ENCODE measurements at regions not wholly inside any gene's neighbourhood (a gene's known extent, or its start where the extent isn't known, plus 50 kb on each side); places are given as distances from the start of the nearest gene placed in this dataset.

GRCh38 chr10:31157123-31158010, 125.7 kb upstream of the ZNF438 start:
- Histone ChIP-seq H3K4me1 (ENCODE audit: control insufficient read depth in 2 of 2, insufficient read depth in 2 of 2, low read length in 2 of 2) (peaks cover 0 to 4% of the 10 kb centered on the region in 2 donors), H3K36me3 (ENCODE audit: control insufficient read depth in 2 of 2, insufficient read depth in 2 of 2, low read length in 1 of 2) (no peaks in the 10 kb centered on the region), H3K4me3 (ENCODE audit: low read length in 2 of 2) (no peak overlapping the region), H3K27me3 (ENCODE audit: control insufficient read depth in 2 of 2, insufficient read depth in 1 of 2, low read length in 1 of 2) (no peaks in the 10 kb centered on the region), H3K27ac (ENCODE audit: low read depth in 1 of 2, low read length in 1 of 2) (peak overlapping the region; percentile 39 to 52), H3K9me3 (ENCODE audit: control insufficient read depth in 2 of 2, insufficient read depth in 1 of 2, low read length in 1 of 2) (peaks cover 0 to 8% of the 10 kb centered on the region in 2 donors)
- 93% methylated on average over 19 of the region's 19 CpGs for WGBS
- DNase-seq (ENCODE audit: low read depth in 6 of 9, low spot score in 9 of 9): no peak

GRCh38 chr10:31158011-31158658, 126.5 kb upstream of the ZNF438 start:
- peaks cover 0 to 8% of the 10 kb centered on the region in 2 donors for H3K9me3 ChIP-seq (ENCODE audit: control insufficient read depth in 2 of 2, insufficient read depth in 1 of 2, low read length in 1 of 2)
- H3K27me3 ChIP-seq (ENCODE audit: control insufficient read depth in 2 of 2, insufficient read depth in 1 of 2, low read length in 1 of 2): no peaks in the 10 kb centered on the region
- H3K36me3 ChIP-seq (ENCODE audit: control insufficient read depth in 2 of 2, insufficient read depth in 2 of 2, low read length in 1 of 2): no peaks in the 10 kb centered on the region
- no peak for DNase-seq (ENCODE audit: low read depth in 6 of 9, low spot score in 9 of 9)
- 98% methylated on average over 9 of the region's 9 CpGs for WGBS
- H3K4me1 ChIP-seq (ENCODE audit: control insufficient read depth in 2 of 2, insufficient read depth in 2 of 2, low read length in 2 of 2): peaks cover 0 to 4% of the 10 kb centered on the region in 2 donors
- peak overlapping the region in 1 of 2 donors; percentile 39 for H3K27ac ChIP-seq (ENCODE audit: low read depth in 1 of 2, low read length in 1 of 2)
- no peak overlapping the region for H3K4me3 ChIP-seq (ENCODE audit: low read length in 2 of 2)

GRCh38 chr10:31166606-31167005, 134.9 kb upstream of the ZNF438 start:
- Histone ChIP-seq H3K9me3 (ENCODE audit: control insufficient read depth in 2 of 2, insufficient read depth in 1 of 2, low read length in 1 of 2) (peaks cover 3 to 11% of the 10 kb centered on the region in 2 donors), H3K27ac (ENCODE audit: low read depth in 1 of 2, low read length in 1 of 2) (no peak overlapping the region), H3K27me3 (ENCODE audit: control insufficient read depth in 2 of 2, insufficient read depth in 1 of 2, low read length in 1 of 2) (no peaks in the 10 kb centered on the region), H3K4me3 (ENCODE audit: low read length in 2 of 2) (no peak overlapping the region), H3K4me1 (ENCODE audit: control insufficient read depth in 2 of 2, insufficient read depth in 2 of 2, low read length in 2 of 2) (no peaks in the 10 kb centered on the region), H3K36me3 (ENCODE audit: control insufficient read depth in 2 of 2, insufficient read depth in 2 of 2, low read length in 1 of 2) (peaks cover 0 to 3% of the 10 kb centered on the region in 2 donors)
- DNase-seq (ENCODE audit: low read depth in 6 of 9, low spot score in 9 of 9): no peak
- WGBS: 98% methylated on average over 3 of the region's 3 CpGs

GRCh38 chr10:31170636-31171035, 139.0 kb upstream of the ZNF438 start:
- no peaks in the 10 kb centered on the region for H3K27me3 ChIP-seq (ENCODE audit: control insufficient read depth in 2 of 2, insufficient read depth in 1 of 2, low read length in 1 of 2)
- no peak overlapping the region for H3K4me3 ChIP-seq (ENCODE audit: low read length in 2 of 2)
- H3K4me1 ChIP-seq (ENCODE audit: control insufficient read depth in 2 of 2, insufficient read depth in 2 of 2, low read length in 2 of 2): no peaks in the 10 kb centered on the region
- peaks cover 4 to 6% of the 10 kb centered on the region in 2 donors for H3K9me3 ChIP-seq (ENCODE audit: control insufficient read depth in 2 of 2, insufficient read depth in 1 of 2, low read length in 1 of 2)
- peaks cover 0 to 3% of the 10 kb centered on the region in 2 donors for H3K36me3 ChIP-seq (ENCODE audit: control insufficient read depth in 2 of 2, insufficient read depth in 2 of 2, low read length in 1 of 2)
- H3K27ac ChIP-seq (ENCODE audit: low read depth in 1 of 2, low read length in 1 of 2): no peak overlapping the region
- WGBS: 98% methylated on average over 4 of the region's 4 CpGs
- no peak for DNase-seq (ENCODE audit: low read depth in 6 of 9, low spot score in 9 of 9)

GRCh38 chr10:31171402-31172083, 139.9 kb upstream of the ZNF438 start:
- H3K4me3 ChIP-seq (ENCODE audit: low read length in 2 of 2): no peak overlapping the region
- no peak for DNase-seq (ENCODE audit: low read depth in 6 of 9, low spot score in 9 of 9)
- H3K36me3 ChIP-seq (ENCODE audit: control insufficient read depth in 2 of 2, insufficient read depth in 2 of 2, low read length in 1 of 2): peaks cover 0 to 3% of the 10 kb centered on the region in 2 donors
- no peaks in the 10 kb centered on the region for H3K27me3 ChIP-seq (ENCODE audit: control insufficient read depth in 2 of 2, insufficient read depth in 1 of 2, low read length in 1 of 2)
- WGBS: 96% methylated on average over 4 of the region's 4 CpGs
- H3K27ac ChIP-seq (ENCODE audit: low read depth in 1 of 2, low read length in 1 of 2): no peak overlapping the region
- no peaks in the 10 kb centered on the region for H3K4me1 ChIP-seq (ENCODE audit: control insufficient read depth in 2 of 2, insufficient read depth in 2 of 2, low read length in 2 of 2)
- H3K9me3 ChIP-seq (ENCODE audit: control insufficient read depth in 2 of 2, insufficient read depth in 1 of 2, low read length in 1 of 2): peaks cover 0 to 4% of the 10 kb centered on the region in 2 donors

- no peaks in the 10 kb centered on the region for H3K27me3 ChIP-seq (ENCODE audit: control insufficient read depth in 2 of 2, insufficient read depth in 1 of 2, low read length in 1 of 2)
- WGBS: 100% methylated on average over 1 of the region's 1 CpG
These were observed 141.3 kb upstream of the ZNF438 start for GRCh38 chr10:31172925-31173324.

GRCh38 chr10:31173752-31174151, 142.1 kb upstream of the ZNF438 start:
- Histone ChIP-seq H3K4me1 (ENCODE audit: control insufficient read depth in 2 of 2, insufficient read depth in 2 of 2, low read length in 2 of 2) (no peaks in the 10 kb centered on the region), H3K9me3 (ENCODE audit: control insufficient read depth in 2 of 2, insufficient read depth in 1 of 2, low read length in 1 of 2) (peaks cover 0 to 4% of the 10 kb centered on the region in 2 donors), H3K36me3 (ENCODE audit: control insufficient read depth in 2 of 2, insufficient read depth in 2 of 2, low read length in 1 of 2) (peaks cover 0 to 3% of the 10 kb centered on the region in 2 donors), H3K27ac (ENCODE audit: low read depth in 1 of 2, low read length in 1 of 2) (no peak overlapping the region), H3K4me3 (ENCODE audit: low read length in 2 of 2) (no peak overlapping the region), H3K27me3 (ENCODE audit: control insufficient read depth in 2 of 2, insufficient read depth in 1 of 2, low read length in 1 of 2) (no peaks in the 10 kb centered on the region)
- DNase-seq (ENCODE audit: low read depth in 6 of 9, low spot score in 9 of 9): no peak
- 98% methylated on average over 5 of the region's 5 CpGs for WGBS

More at GRCh38 chr10:31172925-31173324, 141.3 kb upstream of the ZNF438 start:
- Histone ChIP-seq H3K4me3 (ENCODE audit: low read length in 2 of 2) (no peak overlapping the region), H3K4me1 (ENCODE audit: control insufficient read depth in 2 of 2, insufficient read depth in 2 of 2, low read length in 2 of 2) (no peaks in the 10 kb centered on the region), H3K9me3 (ENCODE audit: control insufficient read depth in 2 of 2, insufficient read depth in 1 of 2, low read length in 1 of 2) (peaks cover 0 to 4% of the 10 kb centered on the region in 2 donors), H3K27ac (ENCODE audit: low read depth in 1 of 2, low read length in 1 of 2) (no peak overlapping the region), H3K36me3 (ENCODE audit: control insufficient read depth in 2 of 2, insufficient read depth in 2 of 2, low read length in 1 of 2) (peaks cover 0 to 3% of the 10 kb centered on the region in 2 donors)
- DNase-seq (ENCODE audit: low read depth in 6 of 9, low spot score in 9 of 9): no peak

- DNase-seq (ENCODE audit: low read depth in 6 of 9, low spot score in 9 of 9): no peak
- no peaks in the 10 kb centered on the region for H3K9me3 ChIP-seq (ENCODE audit: control insufficient read depth in 2 of 2, insufficient read depth in 1 of 2, low read length in 1 of 2)
- no peaks in the 10 kb centered on the region for H3K4me1 ChIP-seq (ENCODE audit: control insufficient read depth in 2 of 2, insufficient read depth in 2 of 2, low read length in 2 of 2)
- H3K36me3 ChIP-seq (ENCODE audit: control insufficient read depth in 2 of 2, insufficient read depth in 2 of 2, low read length in 1 of 2): no peaks in the 10 kb centered on the region
- H3K27me3 ChIP-seq (ENCODE audit: control insufficient read depth in 2 of 2, insufficient read depth in 1 of 2, low read length in 1 of 2): no peaks in the 10 kb centered on the region
- 96% methylated on average over 5 of the region's 5 CpGs for WGBS
- no peak overlapping the region for H3K27ac ChIP-seq (ENCODE audit: low read depth in 1 of 2, low read length in 1 of 2)
- no peak overlapping the region for H3K4me3 ChIP-seq (ENCODE audit: low read length in 2 of 2)
These were observed 139.8 kb upstream of the ZEB1 start for GRCh38 chr10:31179091-31179680.
